ENCODE measurements at regions not wholly inside any gene's neighbourhood (a gene's known extent, or its start where the extent isn't known, plus 50 kb on each side); places are given as distances from the start of the nearest gene placed in this dataset.

- TF ChIP-seq ZBTB33 (CRISPR knock-in tag; IDR thresholded peaks at IDR 0.05) (peak; percentile 90), ZBTB1 (CRISPR knock-in tag; IDR thresholded peaks at IDR 0.05; ENCODE audit: borderline replicate concordance, low read depth) (no peak), ZNF280B (CRISPR knock-in tag; IDR thresholded peaks at IDR 0.05) (no peak), DIDO1 (tag; IDR thresholded peaks at IDR 0.05; ENCODE audit: low read depth) (no peak), WHSC1 (IDR thresholded peaks at IDR 0.05; ENCODE audit: low read length) (no peak), FOS (IDR thresholded peaks at IDR 0.05; ENCODE audit: extremely low read depth, insufficient read length) (no peak), ZNF165 (CRISPR knock-in tag; IDR thresholded peaks at IDR 0.05; ENCODE audit: borderline replicate concordance) (no peak), ZSCAN29 (IDR thresholded peaks at IDR 0.05) (no peak), SMARCA5 (IDR thresholded peaks at IDR 0.05) (no peak), ZNF23 (CRISPR knock-in tag; IDR thresholded peaks at IDR 0.05) (no peak), E2F6 (IDR thresholded peaks at IDR 0.05; ENCODE audit: borderline replicate concordance in 1 of 2, extremely low read depth in 1 of 2, insufficient read depth in 1 of 2, insufficient read length in 1 of 2, low read depth in 1 of 2, low read length in 1 of 2, poor library complexity in 1 of 2, severe bottlenecking in 1 of 2) (no peak), NFE2 (IDR thresholded peaks at IDR 0.05; ENCODE audit: low read depth) (peak; percentile 38; the same call in 1 of the 2 replicates), ZBTB2 (IDR thresholded peaks at IDR 0.05) (no peak), TCF7L2 (IDR thresholded peaks at IDR 0.05; ENCODE audit: low read depth, low read length) (no peak), ZMIZ1 (IDR thresholded peaks at IDR 0.05; ENCODE audit: low read depth in 2 of 2, low read length in 2 of 2) (no peak), HMG20A (CRISPR knock-in tag; conservative IDR thresholded peaks at IDR 0.05) (no peak), ZSCAN32 (CRISPR knock-in tag; IDR thresholded peaks at IDR 0.05) (no peak), KLF10 (CRISPR knock-in tag; IDR thresholded peaks at IDR 0.05) (no peak)
These were observed 276.8 kb downstream of the ADGRD1 start (continued) for GRCh38 chr12:131230340-131231031.
